IMR-90 (cell line): ENCODE measurements at regions not wholly inside any gene's neighbourhood (a gene's known extent, or its start where the extent isn't known, plus 50 kb on each side); places are given as distances from the start of the nearest gene placed in this dataset.

ENCODE experiments used
- ATAC-seq: fragments of 200-7000 bp; cut with Tn5 transposase; 2 replicates; pipeline ENCODE4 v1.9.1; 2020; ENCODE audit warnings: low read depth, mild to moderate bottlenecking, moderate library complexity
- BruUV-seq: library from RNA; stranded (reverse); fragments of 400-500 nt; replicated peaks from 2 replicates; lab custom pipeline; 2021; lab: Mats Ljungman, UMichigan
- CTCF ChIA-PET: fragments of 300-600 bp; formaldehyde crosslinking; extraction: SDS; loops from one replicate; lab custom pipeline; 2021; ENCODE audit warnings: antibody characterized with exemption; lab: Yijun Ruan, JAX
- POLR2A ChIA-PET: fragments of 300-600 bp; sonication (Branson Sonifier 250); formaldehyde crosslinking; loops from one replicate; lab custom pipeline; 2022; ENCODE audit warnings: antibody characterized with exemption; ENCODE audit not compliant: unreplicated experiment; lab: Charles Lee
- DNase-seq: peaks from one replicate; pipeline ENCODE4 v3.0.0; 2013
- H2AFZ ChIP-seq: replicated peaks from 2 replicates; pipeline ENCODE3; 2013; ENCODE audit warnings: low read length, mild to moderate bottlenecking; ENCODE audit not compliant: poor library complexity
- H2AK5ac ChIP-seq: 2 replicates; pipeline ENCODE4 v1.6.1; 2013; ENCODE audit warnings: low read depth, low read length, inconsistent platforms
- H2AK9ac ChIP-seq: replicated peaks from 2 replicates; pipeline ENCODE3; 2013; ENCODE audit warnings: mild to moderate bottlenecking, low read depth, low read length, moderate library complexity; ENCODE audit not compliant: poor library complexity
- H2BK120ac ChIP-seq: 2 replicates; pipeline ENCODE4 v1.6.1; 2013; ENCODE audit warnings: low read depth, low read length, inconsistent platforms
- H2BK15ac ChIP-seq: 3 replicates; pipeline ENCODE4 v1.6.1; 2013; ENCODE audit warnings: low read depth, low read length, inconsistent platforms
- H2BK20ac ChIP-seq: 2 replicates; pipeline ENCODE4 v1.6.1; 2013; ENCODE audit warnings: low read depth, mild to moderate bottlenecking, inconsistent platforms, low read length, moderate library complexity
- H2BK5ac ChIP-seq: 2 replicates; pipeline ENCODE4 v1.6.1; 2013; ENCODE audit warnings: mild to moderate bottlenecking, low read depth, low read length, inconsistent platforms; ENCODE audit not compliant: poor library complexity, severe bottlenecking
- H3K14ac ChIP-seq: replicated peaks from 2 replicates; pipeline ENCODE4 v1.6.1; 2013; ENCODE audit warnings: low read depth, low read length, inconsistent platforms
- H3K18ac ChIP-seq: 2 replicates; pipeline ENCODE4 v1.6.1; 2013; ENCODE audit warnings: low read depth, low read length, control low read depth
- H3K23ac ChIP-seq: 2 replicates; pipeline ENCODE4 v1.6.1; 2013; ENCODE audit warnings: low read depth, low read length, inconsistent platforms
- H3K27ac ChIP-seq: 2 replicates; pipeline ENCODE4 v1.5.1; 2013; ENCODE audit warnings: mild to moderate bottlenecking, control low read depth, low read length; ENCODE audit not compliant: insufficient read depth
- H3K27me3 ChIP-seq: 2 replicates; pipeline ENCODE4 v1.6.1; 2013; ENCODE audit warnings: low read length; ENCODE audit not compliant: control insufficient read depth, insufficient read depth
- H3K36me3 ChIP-seq: 2 replicates; pipeline ENCODE4 v1.6.1; 2013; ENCODE audit warnings: low read length, mixed read lengths; ENCODE audit not compliant: control insufficient read depth, insufficient read depth
- H3K4ac ChIP-seq: 2 replicates; pipeline ENCODE4 v1.6.1; 2013; ENCODE audit warnings: low read depth, low read length, inconsistent platforms
- H3K4me1 ChIP-seq: 2 replicates; pipeline ENCODE4 v1.6.1; 2013; ENCODE audit warnings: low read length, mixed read lengths; ENCODE audit not compliant: control insufficient read depth, insufficient read depth
- H3K4me2 ChIP-seq: 2 replicates; pipeline ENCODE4 v1.6.1; 2013; ENCODE audit warnings: low read depth, mild to moderate bottlenecking, control low read depth, low read length, moderate library complexity
- H3K4me3 ChIP-seq: 2 replicates; pipeline ENCODE4 v1.5.1; 2013; ENCODE audit warnings: low read depth, mild to moderate bottlenecking, control low read depth, low read length, moderate library complexity; ENCODE audit not compliant: insufficient read depth
- H3K56ac ChIP-seq: 2 replicates; pipeline ENCODE4 v1.6.1; 2013; ENCODE audit warnings: low read length, inconsistent platforms; ENCODE audit not compliant: insufficient read depth; ENCODE audit errors: extremely low read depth
- H3K79me1 ChIP-seq, 2 experiments: 2 replicates each; pipeline ENCODE4 v1.6.1; 2013; ENCODE audit warnings: low read length in 2 of 2, inconsistent platforms in 1 of 2, low read depth in 1 of 2
- H3K9ac ChIP-seq: 2 replicates; pipeline ENCODE4 v1.6.1; 2013; ENCODE audit warnings: low read depth, low read length, control low read depth
- H3K9me1 ChIP-seq: 2 replicates; pipeline ENCODE4 v1.6.1; 2013; ENCODE audit warnings: low read length, inconsistent platforms; ENCODE audit not compliant: insufficient read depth
- H3K9me3 ChIP-seq: 2 replicates; pipeline ENCODE4 v1.6.1; 2013; ENCODE audit warnings: low read length; ENCODE audit not compliant: control insufficient read depth, insufficient read depth
- H4K20me1 ChIP-seq: 2 replicates; pipeline ENCODE4 v1.6.1; 2013; ENCODE audit warnings: low read length, inconsistent platforms; ENCODE audit not compliant: insufficient read depth
- H4K5ac ChIP-seq: 2 replicates; pipeline ENCODE4 v1.6.1; 2013; ENCODE audit warnings: mild to moderate bottlenecking, low read depth, low read length, control low read depth
- H4K8ac ChIP-seq, 2 experiments: 2 replicates each; pipeline ENCODE4 v1.6.1; 2013; ENCODE audit warnings: low read depth in 2 of 2, low read length in 2 of 2, control low read depth in 1 of 2, inconsistent platforms in 1 of 2
- H4K91ac ChIP-seq: 2 replicates; pipeline ENCODE4 v1.6.1; 2013; ENCODE audit warnings: low read depth, low read length, inconsistent platforms; ENCODE audit not compliant: insufficient read depth
- CEBPB ChIP-seq: IDR thresholded peaks from 2 replicates; pipeline ENCODE4 v1.6.1; 2012; ENCODE audit warnings: low read depth, low read length, improper control_type of control experiment
- CTCF ChIP-seq: conservative IDR thresholded peaks from 2 replicates; pipeline ENCODE4 v1.5.1; 2012; ENCODE audit warnings: mild to moderate bottlenecking, low read depth, low read length, improper control_type of control experiment
- WGBS, 2 experiments: methylation state at CpG; one replicate each; pipeline versions ENCODE4 v1.1.5 to v1.1.7; 2013; ENCODE audit warnings: missing lambda C conversion rate in 2 of 2; ENCODE audit not compliant: insufficient read length in 1 of 2; ENCODE audit errors: extremely low coverage in 2 of 2; 5-methylcytosine and 5-hydroxymethylcytosine counted together
- dilution Hi-C: fragments of 300-500 bp; cut with HindIII; formaldehyde crosslinking; loops from one replicate; pipeline ENCODE4 v1.14.3; 2018; ENCODE audit warnings: low sequenced_read_pairs; ENCODE audit not compliant: unreplicated experiment
- in situ Hi-C: fragments of 300-500 bp; cut with MboI; formaldehyde crosslinking; loops from 3 replicates; pipeline ENCODE4 v1.14.3; 2019; ENCODE audit warnings: low sequenced_read_pairs, inconsistent platforms, mixed read lengths
- intact Hi-C: fragments of 100-400 bp; cut with micrococcal nuclease; formaldehyde crosslinking; loops from 2 replicates; pipeline ENCODE4 v1.10.0; 2022

GRCh38 chr10:3877211-3878000 is 92.4 kb upstream of the KLF6 start:
- TF ChIP-seq CEBPB = peak; percentile 65; the same call in 1 of the 2 replicates
- no peak for TF ChIP-seq CTCF
- H3K9ac ChIP-seq = no peak overlapping the region
- H3K27me3 ChIP-seq = no peaks in the 10 kb centered on the region
- peak overlapping the region; percentile 78; the same call in 1 of the 2 replicates for H3K14ac ChIP-seq
- no peak overlapping the region for H3K27ac ChIP-seq
- peak overlapping the region; percentile 9; the same call in 1 of the 2 replicates for H3K4ac ChIP-seq
- H3K23ac ChIP-seq = no peak overlapping the region
- no peak overlapping the region for H2AK9ac ChIP-seq
- POLR2A ChIA-PET = no interaction called here
- ATAC-seq (no peak; the same call in 1 of the 2 replicates), DNase-seq (no peak)
- CTCF ChIA-PET = no interaction called here
- dilution Hi-C loops = no loop called here
- intact Hi-C loops = no loop called here
- H3K9me3 ChIP-seq = no peaks in the 10 kb centered on the region
- in situ Hi-C loops = no loop called here
- no peak overlapping the region for H3K4me2 ChIP-seq
- H2BK120ac ChIP-seq = peak overlapping the region; percentile 14; the same call in 1 of the 2 replicates
- H3K79me1 ChIP-seq = no peaks in the 10 kb centered on the region
- 0 out of 2 replicates have a peak overlapping the region, but pooled peaks have one; percentile 31 for H2BK20ac ChIP-seq
- no peaks in the 10 kb centered on the region for H4K20me1 ChIP-seq
- no peak overlapping the region for H2AFZ ChIP-seq
- no TSS peak for BruUV-seq
- no peak overlapping the region for H2AK5ac ChIP-seq
- H4K8ac ChIP-seq = no peak overlapping the region
- no peak overlapping the region; the same call in 1 of the 2 replicates for H4K91ac ChIP-seq
- WGBS, 2 experiments = no CpG with 5 or more reads among the region's 4 CpGs
- no peaks in the 10 kb centered on the region for H3K9me1 ChIP-seq
- H3K4me1 ChIP-seq = no peaks in the 10 kb centered on the region
- H3K4me3 ChIP-seq = no peak overlapping the region
- no peak overlapping the region for H4K5ac ChIP-seq
- H2BK5ac ChIP-seq = no peak overlapping the region
- H3K36me3 ChIP-seq = no peaks in the 10 kb centered on the region
- H3K18ac ChIP-seq = no peak overlapping the region
- H3K56ac ChIP-seq = no peak overlapping the region
- H2BK15ac ChIP-seq = no peak overlapping the region
